ENCODE measurements at regions not wholly inside any gene's neighbourhood (a gene's known extent, or its start where the extent isn't known, plus 50 kb on each side); places are given as distances from the start of the nearest gene placed in this dataset.

DNA sequence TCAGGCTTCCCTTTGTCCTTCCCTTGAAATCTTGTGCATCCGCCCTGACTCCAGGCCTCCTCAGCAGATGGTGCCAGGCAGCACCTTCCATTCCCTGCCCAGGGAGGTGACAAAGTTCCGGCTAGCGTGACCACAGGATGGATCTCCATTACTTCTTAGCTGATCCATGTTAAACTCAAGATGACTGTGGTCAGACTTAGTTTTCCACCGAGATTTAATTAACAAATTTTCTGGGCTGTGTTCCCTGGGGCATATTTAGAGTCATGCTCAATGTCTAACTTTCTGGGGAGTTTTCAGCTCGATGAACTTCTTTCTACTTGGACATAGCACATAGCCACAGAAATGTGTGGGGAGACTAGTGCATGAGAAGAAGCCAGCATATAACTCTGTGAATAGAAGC lies 215.1 kb upstream of the SFRP2 start:
- H3K79me2 ChIP-seq (ENCODE audit: insufficient read depth, low read length): no peaks in the 10 kb centered on the region
- Mint-ChIP-seq H3K4me1 (no peaks in the 10 kb centered on the region), H3K9me3 (peaks cover 1 to 5% (median 3%) of the 10 kb centered on the region in 7 donors), H3K27ac (no peak overlapping the region), H3K4me3 (no peak overlapping the region), H3K36me3 (no peaks in the 10 kb centered on the region), H3K27me3 (ENCODE audit: low read depth in 3 of 3) (peaks cover 0 to 1% (median 0%) of the 10 kb centered on the region in 3 donors)
- H4K20me1 ChIP-seq (ENCODE audit: insufficient read depth, low read length): no peaks in the 10 kb centered on the region
- no peak for DNase-seq
- no peaks in the 10 kb centered on the region for H3K27me3 ChIP-seq (ENCODE audit: control insufficient read depth in 2 of 2, insufficient read depth in 2 of 2, low read length in 2 of 2)
- no peak overlapping the region for H3K9ac ChIP-seq (ENCODE audit: insufficient read depth, low read length, poor library complexity, severe bottlenecking)
- TF ChIP-seq, protein P1, sequence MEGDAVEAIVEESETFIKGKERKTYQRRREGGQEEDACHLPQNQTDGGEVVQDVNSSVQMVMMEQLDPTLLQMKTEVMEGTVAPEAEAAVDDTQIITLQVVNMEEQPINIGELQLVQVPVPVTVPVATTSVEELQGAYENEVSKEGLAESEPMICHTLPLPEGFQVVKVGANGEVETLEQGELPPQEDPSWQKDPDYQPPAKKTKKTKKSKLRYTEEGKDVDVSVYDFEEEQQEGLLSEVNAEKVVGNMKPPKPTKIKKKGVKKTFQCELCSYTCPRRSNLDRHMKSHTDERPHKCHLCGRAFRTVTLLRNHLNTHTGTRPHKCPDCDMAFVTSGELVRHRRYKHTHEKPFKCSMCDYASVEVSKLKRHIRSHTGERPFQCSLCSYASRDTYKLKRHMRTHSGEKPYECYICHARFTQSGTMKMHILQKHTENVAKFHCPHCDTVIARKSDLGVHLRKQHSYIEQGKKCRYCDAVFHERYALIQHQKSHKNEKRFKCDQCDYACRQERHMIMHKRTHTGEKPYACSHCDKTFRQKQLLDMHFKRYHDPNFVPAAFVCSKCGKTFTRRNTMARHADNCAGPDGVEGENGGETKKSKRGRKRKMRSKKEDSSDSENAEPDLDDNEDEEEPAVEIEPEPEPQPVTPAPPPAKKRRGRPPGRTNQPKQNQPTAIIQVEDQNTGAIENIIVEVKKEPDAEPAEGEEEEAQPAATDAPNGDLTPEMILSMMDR (IDR thresholded peaks at IDR 0.05): no peak
- 100% methylated on average over 4 of the region's 5 CpGs for WGBS (ENCODE audit: insufficient coverage)
- no peak overlapping the region for H2AFZ ChIP-seq (ENCODE audit: insufficient read depth, low read depth, low read length, poor library complexity, severe bottlenecking)
- no peaks in the 10 kb centered on the region for H3K9me3 ChIP-seq (replicated peaks in 1 of 2; ENCODE audit: control insufficient read depth in 1 of 2, insufficient read depth in 1 of 2, low read length in 2 of 2)
- H3K27ac ChIP-seq (ENCODE audit: low read depth in 1 of 2, low read length in 2 of 2): no peak overlapping the region
- intact Hi-C loops (cut with micrococcal nuclease): no loop called here
- no peak overlapping the region for H3K4me2 ChIP-seq (replicated peaks; ENCODE audit: extremely low read depth, low read length, poor library complexity, severe bottlenecking)
- H3K36me3 ChIP-seq (replicated peaks in 1 of 2; ENCODE audit: control insufficient read depth in 1 of 2, insufficient read depth in 2 of 2, low read length in 2 of 2): no peaks in the 10 kb centered on the region
- no peak overlapping the region for H3K4me3 ChIP-seq (replicated peaks in 1 of 3; ENCODE audit: low read depth in 2 of 3, low read length in 3 of 3)
- H3K4me1 ChIP-seq (ENCODE audit: control insufficient read depth in 1 of 2, insufficient read depth in 2 of 2, low read length in 2 of 2): no peaks in the 10 kb centered on the region

DNA sequence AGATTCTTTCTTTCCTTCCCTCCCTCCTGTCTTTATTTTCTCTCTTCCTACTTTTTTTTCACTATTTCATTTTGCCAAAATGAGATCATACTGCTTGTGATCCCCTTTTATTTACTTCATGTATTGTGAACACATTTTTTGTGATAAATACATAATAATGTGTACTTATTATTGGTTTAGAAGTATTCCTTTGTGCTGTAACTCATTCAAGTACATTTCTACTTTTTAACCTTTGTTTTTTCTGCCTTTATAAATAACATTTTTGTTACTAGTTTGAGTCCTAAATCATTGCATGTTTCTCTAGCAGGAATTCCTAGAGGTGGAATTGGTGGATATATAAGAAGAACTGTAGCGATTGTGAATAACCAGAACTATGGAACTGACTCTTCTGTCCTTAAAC lies 214.5 kb upstream of the SFRP2 start:
- Mint-ChIP-seq H3K36me3 (no peaks in the 10 kb centered on the region), H3K27me3 (ENCODE audit: low read depth in 3 of 3) (peaks cover 0 to 1% (median 0%) of the 10 kb centered on the region in 3 donors), H3K4me1 (no peaks in the 10 kb centered on the region), H3K9me3 (peaks cover 2 to 5% (median 3%) of the 10 kb centered on the region in 7 donors), H3K4me3 (no peak overlapping the region), H3K27ac (no peak overlapping the region)
- Histone ChIP-seq H3K4me2 (replicated peaks; ENCODE audit: extremely low read depth, low read length, poor library complexity, severe bottlenecking) (no peak overlapping the region), H3K27me3 (ENCODE audit: control insufficient read depth in 2 of 2, insufficient read depth in 2 of 2, low read length in 2 of 2) (no peaks in the 10 kb centered on the region), H3K4me3 (replicated peaks in 1 of 3; ENCODE audit: low read depth in 2 of 3, low read length in 3 of 3) (no peak overlapping the region), H3K9ac (ENCODE audit: insufficient read depth, low read length, poor library complexity, severe bottlenecking) (no peak overlapping the region), H3K4me1 (ENCODE audit: control insufficient read depth in 1 of 2, insufficient read depth in 2 of 2, low read length in 2 of 2) (no peaks in the 10 kb centered on the region), H3K9me3 (replicated peaks in 1 of 2; ENCODE audit: control insufficient read depth in 1 of 2, insufficient read depth in 1 of 2, low read length in 2 of 2) (no peaks in the 10 kb centered on the region), H3K36me3 (replicated peaks in 1 of 2; ENCODE audit: control insufficient read depth in 1 of 2, insufficient read depth in 2 of 2, low read length in 2 of 2) (no peaks in the 10 kb centered on the region), H3K79me2 (ENCODE audit: insufficient read depth, low read length) (no peaks in the 10 kb centered on the region), H4K20me1 (ENCODE audit: insufficient read depth, low read length) (no peaks in the 10 kb centered on the region), H2AFZ (ENCODE audit: insufficient read depth, low read depth, low read length, poor library complexity, severe bottlenecking) (no peak overlapping the region), H3K27ac (ENCODE audit: low read depth in 1 of 2, low read length in 2 of 2) (no peak overlapping the region)
- intact Hi-C loops (cut with micrococcal nuclease): no loop called here
- DNase-seq: no peak
- no CpG with 5 or more reads among the region's 1 CpG for WGBS (ENCODE audit: insufficient coverage)
- TF ChIP-seq, protein P1 (IDR thresholded peaks at IDR 0.05): no peak
